ENCODE measurements at regions not wholly inside any gene's neighbourhood (a gene's known extent, or its start where the extent isn't known, plus 50 kb on each side); places are given as distances from the start of the nearest gene placed in this dataset.

DNA sequence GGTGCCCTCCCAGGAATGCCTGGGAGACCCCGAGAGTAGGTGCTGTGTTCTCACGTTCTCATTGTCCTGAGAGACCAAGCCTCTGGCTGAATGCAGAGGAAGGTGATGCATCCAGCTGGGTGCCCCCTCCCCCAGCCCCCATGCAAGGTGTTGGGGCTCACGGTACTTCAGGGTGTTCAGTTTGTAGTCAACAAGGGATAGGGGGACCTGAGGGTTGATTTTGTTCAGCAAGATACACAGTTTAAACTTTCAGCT, 60.4 kb upstream of the DUSP5 start:
- TF ChIP-seq, protein P1, sequence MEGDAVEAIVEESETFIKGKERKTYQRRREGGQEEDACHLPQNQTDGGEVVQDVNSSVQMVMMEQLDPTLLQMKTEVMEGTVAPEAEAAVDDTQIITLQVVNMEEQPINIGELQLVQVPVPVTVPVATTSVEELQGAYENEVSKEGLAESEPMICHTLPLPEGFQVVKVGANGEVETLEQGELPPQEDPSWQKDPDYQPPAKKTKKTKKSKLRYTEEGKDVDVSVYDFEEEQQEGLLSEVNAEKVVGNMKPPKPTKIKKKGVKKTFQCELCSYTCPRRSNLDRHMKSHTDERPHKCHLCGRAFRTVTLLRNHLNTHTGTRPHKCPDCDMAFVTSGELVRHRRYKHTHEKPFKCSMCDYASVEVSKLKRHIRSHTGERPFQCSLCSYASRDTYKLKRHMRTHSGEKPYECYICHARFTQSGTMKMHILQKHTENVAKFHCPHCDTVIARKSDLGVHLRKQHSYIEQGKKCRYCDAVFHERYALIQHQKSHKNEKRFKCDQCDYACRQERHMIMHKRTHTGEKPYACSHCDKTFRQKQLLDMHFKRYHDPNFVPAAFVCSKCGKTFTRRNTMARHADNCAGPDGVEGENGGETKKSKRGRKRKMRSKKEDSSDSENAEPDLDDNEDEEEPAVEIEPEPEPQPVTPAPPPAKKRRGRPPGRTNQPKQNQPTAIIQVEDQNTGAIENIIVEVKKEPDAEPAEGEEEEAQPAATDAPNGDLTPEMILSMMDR (IDR thresholded peaks at IDR 0.05; ENCODE audit: low read depth, low read length, missing input control) = no peak
- no peak for TF ChIP-seq FOXA1 (IDR thresholded peaks at IDR 0.05)
- TF ChIP-seq TAF1 (conservative IDR thresholded peaks at IDR 0.05) = no peak
- no peak for TF ChIP-seq YY1 (IDR thresholded peaks at IDR 0.05)
- no peak for TF ChIP-seq RXRA (IDR thresholded peaks at IDR 0.05)
- TF ChIP-seq SP1 (IDR thresholded peaks at IDR 0.05) = no peak
- TF ChIP-seq GABPA (IDR thresholded peaks at IDR 0.05 in 1 of 2, conservative IDR thresholded peaks at IDR 0.05 in 1 of 2) = no peak
- TF ChIP-seq, protein P2, sequence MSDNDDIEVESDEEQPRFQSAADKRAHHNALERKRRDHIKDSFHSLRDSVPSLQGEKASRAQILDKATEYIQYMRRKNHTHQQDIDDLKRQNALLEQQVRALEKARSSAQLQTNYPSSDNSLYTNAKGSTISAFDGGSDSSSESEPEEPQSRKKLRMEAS (IDR thresholded peaks at IDR 0.05) = no peak
- TF ChIP-seq, protein P3, sequence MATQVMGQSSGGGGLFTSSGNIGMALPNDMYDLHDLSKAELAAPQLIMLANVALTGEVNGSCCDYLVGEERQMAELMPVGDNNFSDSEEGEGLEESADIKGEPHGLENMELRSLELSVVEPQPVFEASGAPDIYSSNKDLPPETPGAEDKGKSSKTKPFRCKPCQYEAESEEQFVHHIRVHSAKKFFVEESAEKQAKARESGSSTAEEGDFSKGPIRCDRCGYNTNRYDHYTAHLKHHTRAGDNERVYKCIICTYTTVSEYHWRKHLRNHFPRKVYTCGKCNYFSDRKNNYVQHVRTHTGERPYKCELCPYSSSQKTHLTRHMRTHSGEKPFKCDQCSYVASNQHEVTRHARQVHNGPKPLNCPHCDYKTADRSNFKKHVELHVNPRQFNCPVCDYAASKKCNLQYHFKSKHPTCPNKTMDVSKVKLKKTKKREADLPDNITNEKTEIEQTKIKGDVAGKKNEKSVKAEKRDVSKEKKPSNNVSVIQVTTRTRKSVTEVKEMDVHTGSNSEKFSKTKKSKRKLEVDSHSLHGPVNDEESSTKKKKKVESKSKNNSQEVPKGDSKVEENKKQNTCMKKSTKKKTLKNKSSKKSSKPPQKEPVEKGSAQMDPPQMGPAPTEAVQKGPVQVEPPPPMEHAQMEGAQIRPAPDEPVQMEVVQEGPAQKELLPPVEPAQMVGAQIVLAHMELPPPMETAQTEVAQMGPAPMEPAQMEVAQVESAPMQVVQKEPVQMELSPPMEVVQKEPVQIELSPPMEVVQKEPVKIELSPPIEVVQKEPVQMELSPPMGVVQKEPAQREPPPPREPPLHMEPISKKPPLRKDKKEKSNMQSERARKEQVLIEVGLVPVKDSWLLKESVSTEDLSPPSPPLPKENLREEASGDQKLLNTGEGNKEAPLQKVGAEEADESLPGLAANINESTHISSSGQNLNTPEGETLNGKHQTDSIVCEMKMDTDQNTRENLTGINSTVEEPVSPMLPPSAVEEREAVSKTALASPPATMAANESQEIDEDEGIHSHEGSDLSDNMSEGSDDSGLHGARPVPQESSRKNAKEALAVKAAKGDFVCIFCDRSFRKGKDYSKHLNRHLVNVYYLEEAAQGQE (IDR thresholded peaks at IDR 0.05) = no peak

Measured in liver (tissue), 3 donors.